Adrenal gland (tissue), 9 donors: ENCODE measurements at regions not wholly inside any gene's neighbourhood (a gene's known extent, or its start where the extent isn't known, plus 50 kb on each side); places are given as distances from the start of the nearest gene placed in this dataset.

Experiments used
- DNase-seq, 7 donors: peaks; one replicate each; pipeline ENCODE4 v3.0.0-alpha.2; 2019 to 2020
- H3K27ac ChIP-seq, 5 donors: fragments of 200-600 bp; sonication (generic) in 4 of 5; 1 replicate in 3 of 5; 2 replicates in 2 of 5; pipeline versions ENCODE4 v1.5.1 to v1.8.0; 2016 to 2020; ENCODE audit warnings: mild to moderate bottlenecking in 1 of 5
- H3K27me3 ChIP-seq: fragments of 200-600 bp; 2 replicates; pipeline ENCODE4 v1.8.0; 2021
- H3K36me3 ChIP-seq, 2 donors: fragments of 200-600 bp; replicated peaks in 1 of 2; 1 replicate in 1 of 2; 2 replicates in 1 of 2; pipeline versions ENCODE4 v1.5.1 to v1.8.0; 2018 to 2022
- H3K4me1 ChIP-seq, 2 donors: fragments of 200-600 bp; replicated peaks in 1 of 2; 1 replicate in 1 of 2; 2 replicates in 1 of 2; pipeline versions ENCODE4 v1.5.1 to v1.8.0; 2018 to 2021
- H3K4me3 ChIP-seq, 4 donors: fragments of 200-600 bp; sonication (generic) in 3 of 4; one replicate each; pipeline ENCODE4 v1.5.1; 2016 to 2018
- H3K9me3 ChIP-seq, 3 donors: fragments of 200-600 bp; sonication (generic) in 1 of 3; replicated peaks in 1 of 3; 1 replicate in 2 of 3; 2 replicates in 1 of 3; pipeline versions ENCODE4 v1.5.1 to v1.8.0; 2016 to 2021
- CTCF ChIP-seq, 6 experiments: fragments of 450-650 bp in 4 of 6; fragments of 200-600 bp in 2 of 6; sonication (generic) in 1 of 6; IDR thresholded peaks; 1 replicate in 5 of 6; 2 replicates in 1 of 6; pipeline versions ENCODE4 v1.5.1 to v1.8.0; 2016 to 2021; ENCODE audit warnings: antibody characterized with exemption in 6 of 6, mild to moderate bottlenecking in 2 of 6, moderate library complexity in 1 of 6
- POLR2A ChIP-seq, 2 donors: fragments of 450-650 bp; IDR thresholded peaks; one replicate each; pipeline ENCODE4 v1.6.1; 2017; ENCODE audit warnings: antibody characterized with exemption in 2 of 2, mild to moderate bottlenecking in 2 of 2, moderate library complexity in 1 of 2
- WGBS, 4 donors: extraction: QIAGEN DNeasy Blood & Tissue Kit in 2 of 4; methylation state at CpG; one replicate each; pipeline versions ENCODE4 v1.1.5 to v1.1.7; 2013 to 2017; 5-methylcytosine and 5-hydroxymethylcytosine counted together
- intact Hi-C, 2 donors: fragments of 100-400 bp; cut with DNase I; formaldehyde crosslinking; loops; one replicate each; pipeline versions ENCODE4 v1.14.1 to v1.15.0; 2022 to 2023
- donor health status: healthy with polysubstance abuse.
- donor health status: Bipolar disorder and iron deficiency.
- donor health status: DM: yes; HTN: yes; CAD: no.
- donor health status: DM: no; HTN: no; CAD: no.
- donor health status: DM: no; HTN: no; CAD: no.

GRCh38 chr12:44942714-44943113 lies 66.6 kb upstream of the NELL2 start:
- no peak overlapping the region for H3K27ac ChIP-seq
- no peaks in the 10 kb centered on the region for H3K36me3 ChIP-seq
- TF ChIP-seq CTCF (IDR thresholded peaks at IDR 0.05) (no peak), POLR2A (IDR thresholded peaks at IDR 0.05) (no peak)
- no peaks in the 10 kb centered on the region for H3K4me1 ChIP-seq
- DNase-seq = no peak
- no peaks in the 10 kb centered on the region for H3K27me3 ChIP-seq
- intact Hi-C loops = no loop called here
- H3K9me3 ChIP-seq = no peaks in the 10 kb centered on the region
- 70 to 81% (median 77%) methylated on average over 5 of the region's 5 CpGs for WGBS, 4 donors
- no peak overlapping the region for H3K4me3 ChIP-seq

- Histone ChIP-seq H3K9me3 (no peaks in the 10 kb centered on the region), H3K27me3 (no peaks in the 10 kb centered on the region), H3K27ac (no peak overlapping the region), H3K4me1 (no peaks in the 10 kb centered on the region), H3K4me3 (no peak overlapping the region), H3K36me3 (no peaks in the 10 kb centered on the region)
- 21 to 36% (median 30%) methylated on average over 4 of the region's 4 CpGs for WGBS, 4 donors
- peak; percentile 40 to 70 (median 54) for TF ChIP-seq CTCF (IDR thresholded peaks at IDR 0.05)
- no peak for TF ChIP-seq POLR2A (IDR thresholded peaks at IDR 0.05)
- no peak for DNase-seq
- intact Hi-C loops = loop anchor here in 1 of 2 donors (5.0 kb wide), 1 partner anchor 974 kb away; no protein-coding TSS in a partner anchor
Observed at GRCh38 chr12:44930972-44931600, 55.0 kb upstream of the NELL2 start.

GRCh38 chr12:44929236-44929885 lies 53.2 kb upstream of the NELL2 start:
- Histone ChIP-seq H3K27ac (no peak overlapping the region), H3K27me3 (no peaks in the 10 kb centered on the region), H3K36me3 (no peaks in the 10 kb centered on the region), H3K9me3 (no peaks in the 10 kb centered on the region), H3K4me1 (no peaks in the 10 kb centered on the region), H3K4me3 (no peak overlapping the region)
- no peak for DNase-seq
- WGBS, 4 donors = 51 to 69% (median 61%) methylated on average over 3 of the region's 3 CpGs
- intact Hi-C loops = loop anchor here in 1 of 2 donors (5.0 kb wide), 1 partner anchor 912 kb away; no protein-coding TSS in a partner anchor
- TF ChIP-seq CTCF (IDR thresholded peaks at IDR 0.05) (no peak), POLR2A (IDR thresholded peaks at IDR 0.05) (no peak)
